A549 (cell line): ENCODE measurements at regions not wholly inside any gene's neighbourhood (a gene's known extent, or its start where the extent isn't known, plus 50 kb on each side); places are given as distances from the start of the nearest gene placed in this dataset.

ENCODE experiments used
- ATAC-seq, 2 experiments: fragments of 200-7000 bp in 1 of 2; fragments of >200 bp in 1 of 2; cut with Nextera tagmentation in 1 of 2; cut with Tn5 transposase in 1 of 2; 3 replicates each; pipeline versions ENCODE4 v1.8.0 to v1.9.1; 2018 to 2020; ENCODE audit warnings: mild to moderate bottlenecking in 1 of 2, moderate library complexity in 1 of 2
- CTCF ChIA-PET: fragments of 300-600 bp; sonication (Branson Sonifier 250); formaldehyde crosslinking; extraction: SDS; loops from one replicate; lab custom pipeline; 2021; ENCODE audit warnings: antibody characterized with exemption, inconsistent platforms; lab: Yijun Ruan, JAX
- POLR2A ChIA-PET: fragments of 350-600 bp; formaldehyde crosslinking; extraction: SDS; loops from one replicate; lab custom pipeline; 2021; ENCODE audit warnings: antibody characterized with exemption, inconsistent platforms; lab: Yijun Ruan, JAX
- DNase-seq, 2 experiments: peaks; one replicate each; pipeline versions ENCODE4 v3.0.0 to v3.0.0-alpha.2; 2011 to 2016; ENCODE audit warnings: low read depth in 1 of 2, low spot score in 1 of 2
- FAIRE-seq: peaks from 2 replicates; lab custom pipeline; 2011; peaks lifted over from hg19 to GRCh38; lab: Jason Lieb, UNC
- H3K27ac ChIP-seq, 2 experiments: fragments of >200 bp; sonication (Bioruptor Twin); formaldehyde crosslinking; 3 replicates each; pipeline ENCODE4 v1.5.1; 2016 to 2017
- H3K4me1 ChIP-seq: fragments of >200 bp; sonication (Bioruptor Twin); formaldehyde crosslinking; 3 replicates; pipeline ENCODE4 v1.6.1; 2016
- H3K4me2 ChIP-seq: fragments of >200 bp; sonication (Bioruptor Twin); formaldehyde crosslinking; 3 replicates; pipeline ENCODE4 v1.6.1; 2016
- H3K4me3 ChIP-seq: fragments of >200 bp; sonication (Bioruptor Twin); formaldehyde crosslinking; 3 replicates; pipeline ENCODE4 v1.5.1; 2016
- H3K9me3 ChIP-seq: fragments of >200 bp; sonication (Bioruptor Twin); formaldehyde crosslinking; 3 replicates; pipeline ENCODE4 v1.6.1; 2016
- BCL3 ChIP-seq: fragments of >200 bp; sonication (Bioruptor Twin); formaldehyde crosslinking; IDR thresholded peaks from 3 replicates; pipeline ENCODE4 v1.6.1; 2016
- BHLHE40 ChIP-seq: IDR thresholded peaks from 2 replicates; pipeline ENCODE4 v1.6.1; 2012; ENCODE audit warnings: low read depth, low read length, inconsistent platforms
- CBX2 ChIP-seq: fragments of 200-600 bp; sonication (generic); IDR thresholded peaks from 2 replicates; pipeline ENCODE4 v1.6.1; 2016; ENCODE audit warnings: low read depth, mild to moderate bottlenecking, borderline replicate concordance
- CEBPB ChIP-seq, 2 experiments: fragments of >200 bp in 1 of 2; sonication (Bioruptor Twin) in 1 of 2; formaldehyde crosslinking in 1 of 2; IDR thresholded peaks; 2 replicates each; pipeline ENCODE4 v1.6.1; 2012 to 2016
- CHD2 ChIP-seq: fragments of 150-350 bp; IDR thresholded peaks from 2 replicates; pipeline ENCODE4 v1.6.1; 2014; ENCODE audit warnings: low read length; ENCODE audit not compliant: partially characterized antibody
- CTCF ChIP-seq: fragments of >200 bp; sonication (Bioruptor Twin); formaldehyde crosslinking; IDR thresholded peaks from 3 replicates; pipeline ENCODE4 v1.5.1; 2016
- E2F6 ChIP-seq: IDR thresholded peaks from 2 replicates; pipeline ENCODE4 v1.6.1; 2012; ENCODE audit warnings: low read depth, borderline replicate concordance
- EHF ChIP-seq: fragments of 250-450 bp; sonication (Bioruptor Pico); IDR thresholded peaks from 2 replicates; pipeline ENCODE4 v1.5.0; 2020; ENCODE audit warnings: mild to moderate bottlenecking
- EHMT2 ChIP-seq: fragments of 200-600 bp; sonication (generic); IDR thresholded peaks from 2 replicates; pipeline ENCODE4 v1.6.1; 2016; ENCODE audit warnings: antibody characterized with exemption, low read depth, mild to moderate bottlenecking, moderate library complexity
- ESRRA ChIP-seq: fragments of 150-350 bp; IDR thresholded peaks from 2 replicates; pipeline ENCODE4 v1.6.1; 2014; ENCODE audit warnings: mild to moderate bottlenecking, low read length, borderline replicate concordance
- FOSB ChIP-seq: fragments of 250-450 bp; sonication (Bioruptor Pico); IDR thresholded peaks from 2 replicates; pipeline ENCODE4 v1.5.0; 2020; ENCODE audit warnings: mild to moderate bottlenecking, moderate library complexity
- HEYL ChIP-seq: fragments of 250-450 bp; sonication (Bioruptor Pico); IDR thresholded peaks from 2 replicates; pipeline ENCODE4 v1.8.0; 2021; ENCODE audit warnings: mild to moderate bottlenecking, moderate library complexity
- HMGXB4 ChIP-seq: fragments of 250-450 bp; sonication (Bioruptor Pico); IDR thresholded peaks from 2 replicates; pipeline ENCODE4 v1.5.0; 2021; ENCODE audit warnings: mild to moderate bottlenecking, moderate library complexity, borderline replicate concordance
- MAX ChIP-seq: IDR thresholded peaks from 2 replicates; pipeline ENCODE4 v1.6.1; 2012
- NR3C1 ChIP-seq: fragments of >200 bp; sonication (Bioruptor Twin); formaldehyde crosslinking; IDR thresholded peaks from 3 replicates; pipeline ENCODE4 v1.6.1; 2017
- PBX3 ChIP-seq: IDR thresholded peaks from 2 replicates; pipeline ENCODE4 v1.6.1; 2012
- POLR2A ChIP-seq: IDR thresholded peaks from 2 replicates; pipeline ENCODE4 v1.6.1; 2012; ENCODE audit warnings: mild to moderate bottlenecking, low read length
- POLR2AphosphoS2 ChIP-seq: conservative IDR thresholded peaks from 2 replicates; pipeline ENCODE4 v1.6.1; 2012; ENCODE audit warnings: low read length, improper control_type of control experiment, inconsistent platforms
- RAD21 ChIP-seq, 2 experiments: fragments of >200 bp in 1 of 2; sonication (Bioruptor Twin) in 1 of 2; formaldehyde crosslinking in 1 of 2; IDR thresholded peaks in 1 of 2; conservative IDR thresholded peaks in 1 of 2; 2 replicates in 1 of 2; 3 replicates in 1 of 2; pipeline ENCODE4 v1.6.1; 2012 to 2018; ENCODE audit warnings: inconsistent platforms in 1 of 2
- RARB ChIP-seq: fragments of 250-450 bp; sonication (Bioruptor Pico); IDR thresholded peaks from 2 replicates; pipeline ENCODE4 v1.8.0; 2021; ENCODE audit warnings: mild to moderate bottlenecking, moderate library complexity
- RCOR1 ChIP-seq: fragments of 150-350 bp; IDR thresholded peaks from 2 replicates; pipeline ENCODE4 v1.6.1; 2014; ENCODE audit warnings: antibody characterized with exemption, low read length, low read depth
- REST ChIP-seq: fragments of 200-600 bp; sonication (generic); IDR thresholded peaks from 2 replicates; pipeline ENCODE4 v1.6.1; 2016; ENCODE audit warnings: antibody characterized with exemption, mild to moderate bottlenecking, moderate library complexity
- RNF2 ChIP-seq: fragments of 200-600 bp; sonication (generic); IDR thresholded peaks from 2 replicates; pipeline ENCODE4 v1.6.1; 2016; ENCODE audit warnings: low read depth, mild to moderate bottlenecking, antibody characterized with exemption, moderate library complexity, borderline replicate concordance
- SREBF2 ChIP-seq: fragments of 450-650 bp; IDR thresholded peaks from 2 replicates; pipeline ENCODE4 v1.6.1; 2014; ENCODE audit warnings: mild to moderate bottlenecking, moderate library complexity
- TFCP2L1 ChIP-seq: fragments of 250-450 bp; sonication (Bioruptor Pico); IDR thresholded peaks from 2 replicates; pipeline ENCODE4 v1.5.0; 2021; ENCODE audit warnings: mild to moderate bottlenecking
- USF2 ChIP-seq: fragments of 450-650 bp; IDR thresholded peaks from 2 replicates; pipeline ENCODE4 v1.6.1; 2014; ENCODE audit warnings: antibody characterized with exemption
- WGBS: methylation state at CpG from one replicate; pipeline ENCODE4 v1.1.6; 2017; ENCODE audit errors: missing lambda C conversion rate; 5-methylcytosine and 5-hydroxymethylcytosine counted together

GRCh38 chr10:60542657-60543056, 153.0 kb upstream of the ANK3 start:
- Histone ChIP-seq H3K9me3 (no peaks in the 10 kb centered on the region), H3K4me2 (no peak overlapping the region), H3K27ac (no peak overlapping the region), H3K4me3 (no peak overlapping the region), H3K4me1 (peaks cover under 1% of the 10 kb centered on the region; the same call in 2 of the 3 replicates)
- FAIRE-seq (no peak), ATAC-seq (no peak), DNase-seq (no peak)
- no peak for TF ChIP-seq BHLHE40
- TF ChIP-seq SREBF2, result no peak
- no peak for TF ChIP-seq PBX3
- TF ChIP-seq FOSB, result no peak
- no peak for TF ChIP-seq HMGXB4 (CRISPR knock-in tag)
- no peak for TF ChIP-seq CHD2
- TF ChIP-seq E2F6, result no peak
- TF ChIP-seq USF2, result no peak
- TF ChIP-seq CEBPB (IDR thresholded peaks at IDR 0.05), result no peak
- TF ChIP-seq REST, result no peak
- no peak for TF ChIP-seq BCL3
- no peak for TF ChIP-seq RCOR1
- TF ChIP-seq POLR2A, result no peak
- TF ChIP-seq POLR2AphosphoS2, result no peak
- TF ChIP-seq HEYL (CRISPR knock-in tag), result no peak
- TF ChIP-seq RARB (CRISPR knock-in tag), result no peak
- ChIA-PET CTCF (no interaction called here), POLR2A (no interaction called here)
- WGBS, result 62% methylated on average over 4 of the region's 4 CpGs

GRCh38 chr10:60541451-60541850, 151.8 kb upstream of the ANK3 start:
- POLR2A ChIA-PET, result no interaction called here
- no peak overlapping the region for H3K27ac ChIP-seq
- FAIRE-seq (peak; percentile 49), ATAC-seq (no peak), DNase-seq (no peak)
- H3K4me1 ChIP-seq, result peaks cover 13% of the 10 kb centered on the region
- H3K4me3 ChIP-seq, result no peak overlapping the region
- H3K4me2 ChIP-seq, result no peak overlapping the region
- no peaks in the 10 kb centered on the region for H3K9me3 ChIP-seq
- CTCF ChIA-PET, result interaction anchor here (1.1 to 1.2 kb wide), 2 partner anchors 25 to 227 kb away, joined by 4 read pairs; no protein-coding TSS in a partner anchor
- TF ChIP-seq TFCP2L1, result no peak
- TF ChIP-seq RAD21 (conservative IDR thresholded peaks at IDR 0.05 in 1 of 2, IDR thresholded peaks at IDR 0.05 in 1 of 2), result no peak
- no peak for TF ChIP-seq ESRRA
- no peak for TF ChIP-seq CTCF
- TF ChIP-seq MAX, result no peak
- TF ChIP-seq RNF2, result no peak
- TF ChIP-seq EHF (CRISPR knock-in tag), result no peak
- TF ChIP-seq CBX2, result no peak
- TF ChIP-seq HEYL (CRISPR knock-in tag), result no peak
- no peak for TF ChIP-seq CHD2
- TF ChIP-seq POLR2AphosphoS2, result no peak
- TF ChIP-seq EHMT2, result no peak
- TF ChIP-seq NR3C1, result no peak
- 48% methylated on average over 3 of the region's 3 CpGs for WGBS
